Testis (tissue), 2 donors: ENCODE measurements at regions not wholly inside any gene's neighbourhood (a gene's known extent, or its start where the extent isn't known, plus 50 kb on each side); places are given as distances from the start of the nearest gene placed in this dataset.

Experiments
- DNase-seq: peaks from one replicate; pipeline ENCODE4 v3.0.0-alpha.2; 2019
- H3K27ac ChIP-seq, 2 donors: fragments of 200-600 bp; sonication (generic); one replicate each; pipeline ENCODE4 v1.5.1; 2019
- H3K27me3 ChIP-seq: fragments of 200-600 bp; sonication (generic); one replicate; pipeline ENCODE4 v1.5.1; 2019
- H3K36me3 ChIP-seq: fragments of 200-600 bp; sonication (generic); one replicate; pipeline ENCODE4 v1.5.1; 2017; ENCODE audit warnings: low read depth; ENCODE audit errors: missing control alignments
- H3K4me1 ChIP-seq: fragments of 200-600 bp; sonication (generic); one replicate; pipeline ENCODE4 v1.5.1; 2019
- H3K4me3 ChIP-seq, 2 donors: fragments of 200-600 bp; sonication (generic); one replicate each; pipeline ENCODE4 v1.5.1; 2017 to 2019
- H3K9me3 ChIP-seq: fragments of 200-600 bp; sonication (generic); one replicate; pipeline ENCODE4 v1.5.1; 2017
- POLR2A ChIP-seq: fragments of 450-650 bp; IDR thresholded peaks from one replicate; pipeline ENCODE4 v1.6.1; 2017; ENCODE audit warnings: antibody characterized with exemption, mild to moderate bottlenecking, moderate library complexity
- WGBS, 2 donors: methylation state at CpG; one replicate each; pipeline ENCODE4 v1.1.5; 2018; 5-methylcytosine and 5-hydroxymethylcytosine counted together
- intact Hi-C: fragments of 100-400 bp; cut with DNase I; formaldehyde crosslinking; loops from one replicate; pipeline ENCODE4 v1.15.1; 2023; ENCODE audit warnings: low total_unique reads
- TF ChIP-seq, protein P1 (sequence below), 3 experiments: fragments of 450-650 bp in 2 of 3; fragments of 200-600 bp in 1 of 3; sonication (generic) in 1 of 3; IDR thresholded peaks; one replicate each; pipeline ENCODE4 v1.5.1; 2016 to 2019; ENCODE audit warnings: antibody characterized with exemption in 3 of 3, mild to moderate bottlenecking in 2 of 3, moderate library complexity in 1 of 3

DNA sequence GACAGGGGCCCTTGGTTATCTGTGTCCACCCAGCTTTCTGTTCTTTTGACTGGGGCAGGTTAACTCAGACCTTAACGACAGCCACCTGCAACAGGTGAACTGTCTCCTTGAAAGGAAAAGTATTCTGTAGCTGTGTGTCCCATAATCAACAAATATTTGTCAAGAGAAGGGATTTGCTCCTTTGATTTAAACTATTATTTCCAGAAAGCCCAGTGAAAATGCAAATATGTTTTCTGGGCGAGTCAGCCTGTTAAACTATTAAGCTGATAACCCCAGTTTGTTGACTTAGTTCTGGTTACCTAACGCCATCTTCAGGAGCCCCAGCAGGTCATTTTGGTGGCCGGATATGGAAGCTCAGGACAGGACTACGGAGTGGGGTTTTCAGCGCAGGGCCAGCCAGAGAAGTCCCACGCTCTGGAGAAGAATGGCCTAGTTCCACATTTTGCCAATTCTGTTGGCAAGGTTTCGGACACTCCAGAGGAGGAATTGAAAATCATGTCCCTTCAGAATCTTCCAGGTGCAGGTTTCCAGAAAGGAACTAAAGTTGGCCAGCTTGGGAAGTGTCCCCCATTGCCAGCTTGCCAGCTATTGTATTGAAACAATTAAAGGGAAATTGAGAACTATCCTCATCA, 54.5 kb downstream of the ADRA2A start:
- no peak for TF ChIP-seq POLR2A
- TF ChIP-seq, protein P1, sequence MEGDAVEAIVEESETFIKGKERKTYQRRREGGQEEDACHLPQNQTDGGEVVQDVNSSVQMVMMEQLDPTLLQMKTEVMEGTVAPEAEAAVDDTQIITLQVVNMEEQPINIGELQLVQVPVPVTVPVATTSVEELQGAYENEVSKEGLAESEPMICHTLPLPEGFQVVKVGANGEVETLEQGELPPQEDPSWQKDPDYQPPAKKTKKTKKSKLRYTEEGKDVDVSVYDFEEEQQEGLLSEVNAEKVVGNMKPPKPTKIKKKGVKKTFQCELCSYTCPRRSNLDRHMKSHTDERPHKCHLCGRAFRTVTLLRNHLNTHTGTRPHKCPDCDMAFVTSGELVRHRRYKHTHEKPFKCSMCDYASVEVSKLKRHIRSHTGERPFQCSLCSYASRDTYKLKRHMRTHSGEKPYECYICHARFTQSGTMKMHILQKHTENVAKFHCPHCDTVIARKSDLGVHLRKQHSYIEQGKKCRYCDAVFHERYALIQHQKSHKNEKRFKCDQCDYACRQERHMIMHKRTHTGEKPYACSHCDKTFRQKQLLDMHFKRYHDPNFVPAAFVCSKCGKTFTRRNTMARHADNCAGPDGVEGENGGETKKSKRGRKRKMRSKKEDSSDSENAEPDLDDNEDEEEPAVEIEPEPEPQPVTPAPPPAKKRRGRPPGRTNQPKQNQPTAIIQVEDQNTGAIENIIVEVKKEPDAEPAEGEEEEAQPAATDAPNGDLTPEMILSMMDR (IDR thresholded peaks at IDR 0.05), result no peak
- Histone ChIP-seq H3K4me3 (no peak overlapping the region), H3K36me3 (no peaks in the 10 kb centered on the region), H3K4me1 (no peaks in the 10 kb centered on the region), H3K9me3 (no peaks in the 10 kb centered on the region), H3K27me3 (no peaks in the 10 kb centered on the region), H3K27ac (no peak overlapping the region)
- DNase-seq, result no peak
- 76 to 92% methylated on average over 8 of the region's 8 CpGs for WGBS, 2 donors
- intact Hi-C loops, result no loop called here

DNA sequence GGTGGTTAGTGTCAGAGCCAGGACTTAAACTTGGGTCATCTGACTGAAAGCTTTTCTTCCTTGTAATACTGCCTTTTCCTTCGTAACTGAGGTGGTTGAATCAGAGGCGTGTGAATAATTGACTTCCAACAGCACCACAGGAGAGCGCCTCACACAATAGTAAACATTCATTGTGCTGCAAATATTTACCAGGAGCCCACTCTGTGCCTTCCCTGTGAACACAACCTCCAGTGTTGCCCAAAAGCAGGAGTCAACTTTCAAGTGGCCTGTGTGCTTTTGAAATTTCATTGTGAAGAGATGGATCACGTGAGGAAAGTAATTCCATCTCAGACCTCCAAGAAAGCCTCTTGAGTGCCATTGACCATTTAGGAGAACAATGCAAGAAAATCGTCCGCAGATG, 60.2 kb downstream of the ADRA2A start:
- DNase-seq, result no peak
- Histone ChIP-seq H3K27me3 (no peaks in the 10 kb centered on the region), H3K36me3 (no peaks in the 10 kb centered on the region), H3K9me3 (no peaks in the 10 kb centered on the region), H3K4me1 (no peaks in the 10 kb centered on the region), H3K4me3 (no peak overlapping the region), H3K27ac (no peak overlapping the region)
- intact Hi-C loops, result no loop called here
- no peak for TF ChIP-seq POLR2A
- TF ChIP-seq, protein P1 (IDR thresholded peaks at IDR 0.05), result no peak
- WGBS, 2 donors, result 66 to 74% methylated on average over 6 of the region's 6 CpGs

DNA sequence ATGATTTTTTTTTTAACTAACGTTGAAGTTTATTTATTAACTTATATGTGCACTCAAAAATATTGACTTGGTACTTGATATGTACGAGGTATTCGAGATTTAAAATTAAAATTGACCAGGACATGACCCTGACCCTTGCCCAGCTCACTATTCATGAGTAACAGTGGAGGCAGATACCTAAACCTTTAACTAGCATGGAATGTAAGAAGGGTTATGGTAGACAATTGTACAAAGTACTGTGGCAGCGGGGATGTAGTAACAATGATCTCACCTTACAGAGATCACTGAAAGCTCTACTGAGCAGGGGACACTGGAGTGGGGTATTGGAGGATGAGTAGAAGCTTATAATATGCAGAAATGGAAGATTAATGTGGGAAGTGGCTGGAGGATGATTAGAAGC, 60.8 kb downstream of the ADRA2A start:
- H3K27ac ChIP-seq, result no peak overlapping the region
- no peaks in the 10 kb centered on the region for H3K36me3 ChIP-seq
- intact Hi-C loops, result no loop called here
- no peaks in the 10 kb centered on the region for H3K9me3 ChIP-seq
- no peak for DNase-seq
- no peak for TF ChIP-seq POLR2A
- TF ChIP-seq, protein P1 (IDR thresholded peaks at IDR 0.05), result no peak
- WGBS, 2 donors, result 67 to 68% methylated on average over 4 of the region's 4 CpGs
- no peak overlapping the region for H3K4me3 ChIP-seq
- H3K4me1 ChIP-seq, result no peaks in the 10 kb centered on the region
- H3K27me3 ChIP-seq, result no peaks in the 10 kb centered on the region

DNA sequence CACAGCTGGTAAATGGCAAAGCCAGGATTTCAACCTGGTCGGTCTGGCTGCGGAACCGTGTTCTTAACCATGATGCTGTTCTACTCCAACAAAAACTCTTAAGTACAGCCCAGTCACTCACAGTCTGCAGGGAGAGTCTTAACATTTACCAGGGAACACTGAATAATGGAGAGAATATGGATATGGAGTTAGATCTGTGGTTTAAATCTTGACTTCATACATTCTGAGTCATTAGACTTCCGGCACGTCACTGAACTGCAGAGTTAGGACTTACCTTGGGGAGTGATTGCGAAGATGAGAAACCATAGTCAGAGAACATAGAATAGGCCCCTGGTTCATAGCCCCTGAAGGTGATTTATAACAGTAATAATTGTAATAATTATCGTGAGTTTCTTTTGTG, 61.7 kb downstream of the ADRA2A start:
- Histone ChIP-seq H3K4me3 (no peak overlapping the region), H3K36me3 (no peaks in the 10 kb centered on the region), H3K27me3 (no peaks in the 10 kb centered on the region), H3K27ac (no peak overlapping the region), H3K9me3 (no peaks in the 10 kb centered on the region), H3K4me1 (no peaks in the 10 kb centered on the region)
- 92 to 94% methylated on average over 7 of the region's 7 CpGs for WGBS, 2 donors
- intact Hi-C loops, result no loop called here
- TF ChIP-seq, protein P1 (IDR thresholded peaks at IDR 0.05), result no peak
- no peak for TF ChIP-seq POLR2A
- DNase-seq, result no peak

DNA sequence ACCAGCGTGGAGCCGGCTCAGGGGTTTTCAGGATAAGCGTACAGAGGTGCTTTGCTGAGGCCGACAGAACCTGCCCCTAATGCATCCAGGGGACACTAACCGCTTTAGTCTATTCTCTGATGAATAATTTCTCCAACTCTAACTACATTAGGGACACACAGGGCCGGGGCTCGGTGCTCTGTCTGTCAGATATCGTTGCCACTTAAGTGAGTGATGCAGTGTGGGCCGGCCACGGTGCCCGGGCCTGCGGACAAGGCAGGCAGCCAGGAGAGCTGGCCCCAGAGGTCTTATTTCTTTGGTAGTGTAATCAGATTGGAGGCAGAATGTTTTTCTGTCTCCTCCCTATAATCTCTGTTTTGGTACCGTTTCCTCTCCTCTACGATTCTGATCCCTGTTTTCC, 62.7 kb downstream of the ADRA2A start:
- Histone ChIP-seq H3K27ac (no peak overlapping the region), H3K4me1 (no peaks in the 10 kb centered on the region), H3K4me3 (no peak overlapping the region), H3K27me3 (no peaks in the 10 kb centered on the region), H3K36me3 (no peaks in the 10 kb centered on the region), H3K9me3 (no peaks in the 10 kb centered on the region)
- no peak for DNase-seq
- intact Hi-C loops, result no loop called here
- no peak for TF ChIP-seq POLR2A
- TF ChIP-seq, protein P1 (IDR thresholded peaks at IDR 0.05), result no peak
- WGBS, 2 donors, result 50 to 67% methylated on average over 14 of the region's 14 CpGs
